DOHH2 (cell line): ENCODE measurements at regions not wholly inside any gene's neighbourhood (a gene's known extent, or its start where the extent isn't known, plus 50 kb on each side); places are given as distances from the start of the nearest gene placed in this dataset.

Experiments
- H3F3A ChIP-seq: fragments of 200-600 bp; sonication (generic), shearing (Covaris generic); 2 replicates; pipeline ENCODE4 v1.6.0; 2016; ENCODE audit warnings: antibody characterized with exemption, mild to moderate bottlenecking; ENCODE audit not compliant: control insufficient read depth, insufficient read depth
- H3K27ac ChIP-seq: fragments of 200-600 bp; sonication (generic); 2 replicates; pipeline ENCODE4 v1.5.1; 2014; ENCODE audit warnings: low read depth, mild to moderate bottlenecking, low read length, moderate library complexity
- H3K27me3 ChIP-seq: fragments of 200-600 bp; sonication (generic); 2 replicates; pipeline ENCODE4 v1.6.1; 2014; ENCODE audit warnings: mild to moderate bottlenecking, low read length, mixed read lengths; ENCODE audit not compliant: control insufficient read depth
- H3K36me3 ChIP-seq: fragments of 200-600 bp; sonication (generic); 2 replicates; pipeline ENCODE4 v1.6.1; 2014; ENCODE audit warnings: mild to moderate bottlenecking, low read length, moderate library complexity, mixed read lengths; ENCODE audit not compliant: control insufficient read depth
- H3K4me1 ChIP-seq: fragments of 200-600 bp; sonication (generic); 2 replicates; pipeline ENCODE4 v1.6.1; 2014; ENCODE audit warnings: mild to moderate bottlenecking, low read length, mixed read lengths; ENCODE audit not compliant: control insufficient read depth
- H3K4me2 ChIP-seq: fragments of 200-600 bp; sonication (generic); 2 replicates; pipeline ENCODE4 v1.6.0; 2014; ENCODE audit warnings: mild to moderate bottlenecking, low read length, moderate library complexity
- H3K4me3 ChIP-seq: fragments of 200-600 bp; sonication (generic); 2 replicates; pipeline ENCODE4 v1.5.1; 2014; ENCODE audit warnings: mild to moderate bottlenecking, low read length, mixed read lengths
- H3K79me2 ChIP-seq: fragments of 200-600 bp; sonication (generic); 2 replicates; pipeline ENCODE4 v1.6.1; 2014; ENCODE audit warnings: mild to moderate bottlenecking, low read length, mixed read lengths; ENCODE audit not compliant: control insufficient read depth
- H3K9me2 ChIP-seq: fragments of 200-600 bp; sonication (generic); replicated peaks from 2 replicates; pipeline ENCODE4 v1.6.1; 2014; ENCODE audit warnings: mild to moderate bottlenecking, low read length, mixed read lengths; ENCODE audit not compliant: control insufficient read depth
- H3K9me3 ChIP-seq: fragments of 200-600 bp; sonication (generic); 2 replicates; pipeline ENCODE4 v1.6.1; 2014; ENCODE audit warnings: antibody characterized with exemption, low read length, mixed read lengths; ENCODE audit not compliant: control insufficient read depth, insufficient read depth
- H4K20me1 ChIP-seq: fragments of 200-600 bp; sonication (generic); 2 replicates; pipeline ENCODE4 v1.6.0; 2014; ENCODE audit warnings: low read depth, mild to moderate bottlenecking, antibody characterized with exemption, low read length, moderate library complexity; ENCODE audit not compliant: control insufficient read depth, insufficient read depth
- EZH2phosphoT487 ChIP-seq: fragments of 200-600 bp; sonication (generic); IDR thresholded peaks from 2 replicates; pipeline ENCODE4 v1.6.1; 2017; ENCODE audit warnings: borderline replicate concordance, mild to moderate bottlenecking, antibody characterized with exemption, low read length, moderate library complexity, mixed read lengths
- TF ChIP-seq, protein P1 (sequence below): fragments of 200-600 bp; sonication (generic); IDR thresholded peaks from one replicate; pipeline ENCODE4 v1.5.1; 2014; ENCODE audit warnings: antibody characterized with exemption, mild to moderate bottlenecking, low read depth, low read length; ENCODE audit not compliant: poor library complexity, severe bottlenecking

DNA sequence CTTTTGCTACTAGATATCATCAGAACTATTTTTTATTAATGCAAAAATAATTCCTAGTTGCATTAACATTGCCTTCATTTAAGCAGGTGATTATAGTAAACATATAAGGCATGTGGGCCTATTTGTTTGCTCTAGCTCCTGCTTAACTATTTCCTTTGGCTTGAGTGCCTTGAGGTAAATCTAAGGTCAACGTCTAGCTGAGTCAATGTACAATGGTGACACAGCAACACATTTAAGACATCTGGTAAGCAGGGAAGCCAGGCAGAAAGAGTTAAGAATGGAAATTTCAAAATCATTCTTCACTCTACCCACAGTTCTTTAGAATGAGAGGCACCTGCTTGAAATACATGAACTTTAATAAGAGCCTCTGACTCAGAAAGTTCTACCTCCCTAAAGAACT lies 111.9 kb upstream of the FST start:
- no peaks in the 10 kb centered on the region for H3K27me3 ChIP-seq
- H3K4me3 ChIP-seq, result no peak overlapping the region
- no peak for TF ChIP-seq EZH2phosphoT487
- TF ChIP-seq, protein P1, sequence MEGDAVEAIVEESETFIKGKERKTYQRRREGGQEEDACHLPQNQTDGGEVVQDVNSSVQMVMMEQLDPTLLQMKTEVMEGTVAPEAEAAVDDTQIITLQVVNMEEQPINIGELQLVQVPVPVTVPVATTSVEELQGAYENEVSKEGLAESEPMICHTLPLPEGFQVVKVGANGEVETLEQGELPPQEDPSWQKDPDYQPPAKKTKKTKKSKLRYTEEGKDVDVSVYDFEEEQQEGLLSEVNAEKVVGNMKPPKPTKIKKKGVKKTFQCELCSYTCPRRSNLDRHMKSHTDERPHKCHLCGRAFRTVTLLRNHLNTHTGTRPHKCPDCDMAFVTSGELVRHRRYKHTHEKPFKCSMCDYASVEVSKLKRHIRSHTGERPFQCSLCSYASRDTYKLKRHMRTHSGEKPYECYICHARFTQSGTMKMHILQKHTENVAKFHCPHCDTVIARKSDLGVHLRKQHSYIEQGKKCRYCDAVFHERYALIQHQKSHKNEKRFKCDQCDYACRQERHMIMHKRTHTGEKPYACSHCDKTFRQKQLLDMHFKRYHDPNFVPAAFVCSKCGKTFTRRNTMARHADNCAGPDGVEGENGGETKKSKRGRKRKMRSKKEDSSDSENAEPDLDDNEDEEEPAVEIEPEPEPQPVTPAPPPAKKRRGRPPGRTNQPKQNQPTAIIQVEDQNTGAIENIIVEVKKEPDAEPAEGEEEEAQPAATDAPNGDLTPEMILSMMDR, result no peak
- H3K36me3 ChIP-seq, result no peaks in the 10 kb centered on the region
- H4K20me1 ChIP-seq, result no peaks in the 10 kb centered on the region
- no peak overlapping the region for H3K4me2 ChIP-seq
- H3K9me2 ChIP-seq, result no peaks in the 10 kb centered on the region; the same call in 1 of the 2 replicates
- no peaks in the 10 kb centered on the region for H3K9me3 ChIP-seq
- H3K4me1 ChIP-seq, result no peaks in the 10 kb centered on the region
- no peaks in the 10 kb centered on the region for H3K79me2 ChIP-seq
- H3K27ac ChIP-seq, result no peak overlapping the region
- H3F3A ChIP-seq, result no peaks in the 10 kb centered on the region

DNA sequence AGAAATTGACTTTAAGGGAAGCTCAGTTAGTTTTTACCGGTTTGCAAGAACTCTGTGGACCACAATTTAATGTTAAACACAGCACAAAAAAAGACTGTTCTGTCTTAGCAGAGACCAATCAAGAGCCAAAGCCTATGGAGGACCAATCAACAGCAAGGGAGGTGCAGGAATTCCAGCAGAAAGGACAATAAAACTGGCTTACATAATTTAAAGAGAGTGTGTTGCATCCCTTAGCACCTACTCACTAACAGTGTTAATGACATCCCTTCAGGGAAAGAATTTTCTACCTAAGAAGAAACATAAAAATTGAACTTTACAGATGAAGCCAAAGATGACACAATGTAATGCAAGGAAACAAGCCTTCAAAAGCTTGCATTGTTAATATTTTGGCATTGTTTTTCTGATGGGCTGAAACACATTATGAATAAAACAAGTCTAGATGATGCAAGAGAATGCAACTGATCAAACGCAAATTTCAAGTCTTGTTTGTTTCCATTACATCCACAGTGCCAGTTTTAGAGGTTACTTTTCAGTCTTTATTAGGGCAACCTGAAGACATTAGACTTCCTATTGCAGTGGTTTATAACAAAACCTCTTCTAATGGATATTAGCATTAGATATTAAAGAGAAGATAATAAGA lies 111.3 kb upstream of the FST start:
- TF ChIP-seq, protein P1, result no peak
- TF ChIP-seq EZH2phosphoT487, result no peak
- H3K9me2 ChIP-seq, result no peaks in the 10 kb centered on the region; the same call in 1 of the 2 replicates
- H3K4me2 ChIP-seq, result no peak overlapping the region

DNA sequence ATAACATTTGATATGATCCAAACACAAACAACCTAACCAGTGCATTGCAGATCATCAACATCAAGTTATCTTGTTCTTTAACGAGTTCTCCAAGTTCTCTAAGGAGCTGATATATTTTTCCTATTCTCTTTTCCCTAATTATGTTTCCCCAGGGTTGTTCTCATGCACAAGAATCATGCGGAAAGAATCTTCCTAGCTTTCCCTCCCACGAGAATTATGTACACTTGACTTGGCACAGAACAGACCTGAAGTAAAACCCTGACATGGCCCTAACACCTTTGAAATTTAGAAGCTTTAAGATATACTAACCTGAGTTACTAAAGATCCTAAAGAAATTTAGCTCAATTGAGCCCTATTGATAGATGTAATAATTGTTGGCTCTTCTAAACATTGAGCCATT lies 110.7 kb upstream of the FST start:
- H3K27me3 ChIP-seq, result no peaks in the 10 kb centered on the region
- no peaks in the 10 kb centered on the region for H3K9me3 ChIP-seq
- H3K79me2 ChIP-seq, result no peaks in the 10 kb centered on the region
- no peaks in the 10 kb centered on the region for H4K20me1 ChIP-seq
- H3K4me1 ChIP-seq, result no peaks in the 10 kb centered on the region
- H3F3A ChIP-seq, result no peaks in the 10 kb centered on the region
- no peak overlapping the region for H3K27ac ChIP-seq
- H3K4me3 ChIP-seq, result no peak overlapping the region
- H3K9me2 ChIP-seq, result no peaks in the 10 kb centered on the region; the same call in 1 of the 2 replicates
- TF ChIP-seq, protein P1, result no peak
- no peak for TF ChIP-seq EZH2phosphoT487
- no peak overlapping the region for H3K4me2 ChIP-seq
- H3K36me3 ChIP-seq, result no peaks in the 10 kb centered on the region

More for the DNA sequence above, 111.3 kb upstream of the FST start:
- Histone ChIP-seq H3K36me3 (no peaks in the 10 kb centered on the region), H3K27me3 (no peaks in the 10 kb centered on the region), H3K79me2 (no peaks in the 10 kb centered on the region), H3K4me1 (no peaks in the 10 kb centered on the region), H3K27ac (no peak overlapping the region), H3K4me3 (no peak overlapping the region), H3F3A (no peaks in the 10 kb centered on the region), H4K20me1 (no peaks in the 10 kb centered on the region), H3K9me3 (no peaks in the 10 kb centered on the region)
